ENCODE measurements at regions not wholly inside any gene's neighbourhood (a gene's known extent, or its start where the extent isn't known, plus 50 kb on each side); places are given as distances from the start of the nearest gene placed in this dataset.

DNA sequence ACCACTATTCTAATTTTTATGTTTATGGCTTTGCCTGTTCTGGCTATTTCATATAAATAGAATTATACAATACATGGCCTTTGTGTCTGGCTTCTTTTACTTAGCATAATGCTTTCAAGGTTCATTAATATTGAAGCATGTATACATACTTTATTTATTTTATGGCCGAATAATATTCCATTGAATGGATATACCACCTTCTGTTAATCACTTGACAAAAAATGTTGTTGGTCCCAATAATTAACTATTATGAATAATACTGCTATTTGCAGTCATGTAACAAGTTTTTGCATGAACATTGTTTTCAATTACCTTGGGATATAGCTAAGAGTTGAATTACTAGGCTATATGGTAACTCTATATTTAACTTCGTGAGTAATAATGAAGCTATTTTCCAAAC is 767.5 kb downstream of the INHBA start:
- H3K4me2 ChIP-seq (ENCODE audit: low read length): no peak overlapping the region
- no peak overlapping the region for H2AFZ ChIP-seq (ENCODE audit: low read depth, low read length)
- H3K4me3 ChIP-seq (ENCODE audit: low read length): no peak overlapping the region
- no peak overlapping the region for H3K9ac ChIP-seq (ENCODE audit: low read length)
- no peaks in the 10 kb centered on the region for H3K79me2 ChIP-seq (replicated peaks; ENCODE audit: insufficient read depth, low read length)
- no peaks in the 10 kb centered on the region for H3F3A ChIP-seq (ENCODE audit: insufficient read depth, low read length, poor library complexity, severe bottlenecking)
- H3K27me3 ChIP-seq (ENCODE audit: insufficient read depth, low read depth, low read length): no peaks in the 10 kb centered on the region
- H3K9me3 ChIP-seq (ENCODE audit: low read length): no peaks in the 10 kb centered on the region
- no peaks in the 10 kb centered on the region for H4K20me1 ChIP-seq (ENCODE audit: insufficient read depth)
- no peaks in the 10 kb centered on the region for H3K36me3 ChIP-seq (ENCODE audit: insufficient read depth, low read length)
- TF ChIP-seq SMC3 (conservative IDR thresholded peaks at IDR 0.05; ENCODE audit: poor library complexity) (no peak), CTCF (IDR thresholded peaks at IDR 0.05; ENCODE audit: poor library complexity, severe bottlenecking) (no peak), REST (IDR thresholded peaks at IDR 0.05; ENCODE audit: borderline replicate concordance) (no peak), EZH2 (IDR thresholded peaks at IDR 0.05; ENCODE audit: borderline replicate concordance, insufficient read depth, low read length, poor library complexity, severe bottlenecking) (no peak), POLR2AphosphoS5 (IDR thresholded peaks at IDR 0.05) (no peak), MXI1 (conservative IDR thresholded peaks at IDR 0.05; ENCODE audit: poor library complexity, severe bottlenecking) (no peak), RAD21 (conservative IDR thresholded peaks at IDR 0.05) (no peak), EP300 (conservative IDR thresholded peaks at IDR 0.05; ENCODE audit: poor library complexity, severe bottlenecking) (no peak), TAF1 (IDR thresholded peaks at IDR 0.05; ENCODE audit: low read depth) (no peak)
- no peak overlapping the region for H3K27ac ChIP-seq (ENCODE audit: low read length)
- no peaks in the 10 kb centered on the region for H3K9me2 ChIP-seq (ENCODE audit: insufficient read depth, low read length)

DNA sequence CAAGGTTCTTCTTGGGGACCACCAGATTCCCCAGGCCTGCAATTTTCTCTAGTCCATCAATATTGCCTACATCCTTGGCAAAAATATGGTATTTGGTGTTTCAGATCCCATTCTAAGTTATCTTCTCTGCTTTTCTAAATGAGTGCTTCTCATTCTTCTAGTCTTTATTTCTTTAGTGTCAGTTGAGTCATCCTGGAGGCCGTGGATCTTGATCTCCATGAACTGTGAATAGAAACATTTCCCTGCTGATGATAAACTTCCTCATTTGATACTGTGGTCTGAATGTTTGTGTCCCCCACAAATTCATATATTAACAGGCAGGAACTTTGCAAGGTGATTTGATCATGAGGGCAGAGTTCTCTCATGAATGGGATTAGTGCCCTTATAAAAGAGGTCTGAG is 779.3 kb downstream of the INHBA start:
- Histone ChIP-seq H3K79me2 (replicated peaks; ENCODE audit: insufficient read depth, low read length) (no peaks in the 10 kb centered on the region), H3K4me3 (ENCODE audit: low read length) (no peak overlapping the region), H3K36me3 (ENCODE audit: insufficient read depth, low read length) (no peaks in the 10 kb centered on the region), H3K9ac (ENCODE audit: low read length) (no peak overlapping the region), H3K4me2 (ENCODE audit: low read length) (no peak overlapping the region), H3K27ac (ENCODE audit: low read length) (no peak overlapping the region), H3F3A (ENCODE audit: insufficient read depth, low read length, poor library complexity, severe bottlenecking) (no peaks in the 10 kb centered on the region), H3K27me3 (ENCODE audit: insufficient read depth, low read depth, low read length) (no peaks in the 10 kb centered on the region), H3K9me3 (ENCODE audit: low read length) (no peaks in the 10 kb centered on the region), H4K20me1 (ENCODE audit: insufficient read depth) (no peaks in the 10 kb centered on the region), H2AFZ (ENCODE audit: low read depth, low read length) (no peak overlapping the region), H3K9me2 (ENCODE audit: insufficient read depth, low read length) (no peaks in the 10 kb centered on the region)
- no peak for TF ChIP-seq TAF1 (IDR thresholded peaks at IDR 0.05; ENCODE audit: low read depth)
- TF ChIP-seq RAD21 (conservative IDR thresholded peaks at IDR 0.05): no peak
- TF ChIP-seq EZH2 (IDR thresholded peaks at IDR 0.05; ENCODE audit: borderline replicate concordance, insufficient read depth, low read length, poor library complexity, severe bottlenecking): no peak
- TF ChIP-seq REST (IDR thresholded peaks at IDR 0.05; ENCODE audit: borderline replicate concordance): no peak
- TF ChIP-seq POLR2AphosphoS5 (IDR thresholded peaks at IDR 0.05): no peak
- TF ChIP-seq SMC3 (conservative IDR thresholded peaks at IDR 0.05; ENCODE audit: poor library complexity): no peak
- no peak for TF ChIP-seq CTCF (IDR thresholded peaks at IDR 0.05; ENCODE audit: poor library complexity, severe bottlenecking)
- TF ChIP-seq EP300 (conservative IDR thresholded peaks at IDR 0.05; ENCODE audit: poor library complexity, severe bottlenecking): no peak
- no peak for TF ChIP-seq MXI1 (conservative IDR thresholded peaks at IDR 0.05; ENCODE audit: poor library complexity, severe bottlenecking)

All from neural cell (in vitro differentiated cells).